AG09319 (cell line): ENCODE measurements at regions not wholly inside any gene's neighbourhood (a gene's known extent, or its start where the extent isn't known, plus 50 kb on each side); places are given as distances from the start of the nearest gene placed in this dataset.

ENCODE experiments used
- DNase-seq: peaks from one replicate; pipeline ENCODE4 v3.0.0-alpha.2; 2010; ENCODE audit warnings: low read depth; ENCODE audit errors: extremely low read depth
- CTCF ChIP-seq: IDR thresholded peaks from 2 replicates; pipeline ENCODE4 v1.5.1; 2011; ENCODE audit warnings: low read depth, mild to moderate bottlenecking, inconsistent platforms, low read length, moderate library complexity

GRCh38 chr4:28913466-28913865 lies 1806.7 kb upstream of the PCDH7 start:
- no peak for TF ChIP-seq CTCF
- DNase-seq, result no peak

DNA sequence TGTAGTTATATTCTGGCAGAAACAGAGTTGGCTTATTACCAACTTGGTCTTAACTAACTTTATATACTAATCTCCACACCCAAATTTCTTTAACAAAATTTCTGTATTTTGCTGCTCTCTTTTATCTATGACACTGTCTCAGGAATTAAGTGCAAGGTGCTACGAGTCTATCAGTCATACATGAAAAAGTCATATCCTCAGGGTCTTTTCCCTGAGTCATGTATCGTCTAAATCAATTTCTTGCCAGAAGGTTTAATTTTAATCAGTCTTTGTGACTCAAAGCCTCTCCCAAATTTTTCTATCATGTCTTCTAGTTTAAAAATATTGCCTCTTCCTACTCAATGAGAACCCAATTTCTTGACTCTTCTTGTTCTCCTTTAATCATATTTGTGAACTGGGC lies 1803.6 kb upstream of the PCDH7 start:
- no peak for TF ChIP-seq CTCF
- no peak for DNase-seq

DNA sequence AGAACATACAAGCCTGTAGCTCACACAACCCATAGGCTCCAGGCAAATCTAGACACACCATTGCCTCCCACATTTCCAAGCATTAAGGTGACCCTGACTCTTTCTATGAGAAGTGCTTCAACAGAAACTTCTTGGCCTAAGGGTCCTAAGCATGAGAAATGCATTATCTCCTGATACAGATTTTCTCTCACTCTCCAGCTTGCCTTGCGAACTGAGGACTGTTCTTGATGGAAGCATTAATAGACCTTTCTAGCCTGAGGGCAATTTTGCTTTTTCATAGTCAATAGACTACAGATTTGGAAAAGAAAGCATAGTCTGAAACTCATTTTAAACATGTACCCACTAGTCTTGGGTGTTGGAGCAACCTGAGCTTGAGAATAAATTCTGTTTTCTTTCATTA lies 1801.3 kb upstream of the PCDH7 start:
- no peak for TF ChIP-seq CTCF
- no peak for DNase-seq

DNA sequence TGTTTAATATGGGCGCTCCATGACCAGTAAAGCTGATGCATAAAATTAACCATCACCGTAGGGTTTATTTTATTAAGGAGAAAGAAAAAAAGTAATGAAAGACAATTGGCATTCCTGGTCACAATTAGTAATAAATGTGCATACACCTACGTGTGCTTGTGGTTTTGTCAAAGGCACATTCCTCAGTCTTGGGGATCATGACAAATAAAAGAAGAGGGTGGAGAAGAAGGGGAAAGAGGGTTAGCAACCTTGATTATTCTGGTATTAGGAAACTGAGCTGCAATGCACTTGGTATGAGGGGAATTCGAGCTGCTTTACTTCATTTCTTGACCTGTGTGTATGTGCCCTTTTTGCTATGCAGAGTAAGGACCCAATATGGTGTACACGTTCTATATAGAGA lies 1798.3 kb upstream of the PCDH7 start:
- DNase-seq, result no peak
- TF ChIP-seq CTCF, result no peak

DNA sequence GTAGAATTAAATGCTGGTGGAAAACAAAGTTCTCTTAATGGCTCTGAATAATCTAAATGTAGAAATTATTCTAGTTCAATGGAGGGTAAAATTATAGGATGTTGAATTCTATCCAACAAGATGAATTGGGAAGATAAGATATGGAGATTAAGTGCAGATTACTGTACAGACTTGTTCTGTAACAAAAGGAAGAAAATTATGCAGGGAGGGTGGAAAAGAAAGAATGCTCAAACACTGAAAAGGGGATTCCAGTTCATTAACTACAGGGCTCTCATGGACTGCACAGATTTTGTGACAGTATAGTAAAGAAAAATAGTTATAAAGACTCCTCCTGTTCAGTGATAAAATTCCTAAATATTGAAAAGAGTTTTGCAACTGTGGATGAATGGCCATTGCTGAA lies 1794.0 kb upstream of the PCDH7 start:
- no peak for TF ChIP-seq CTCF
- DNase-seq, result no peak

- no peak for TF ChIP-seq CTCF
- DNase-seq, result no peak
These were observed 1777.5 kb upstream of the PCDH7 start for GRCh38 chr4:28942631-28943030.

DNA sequence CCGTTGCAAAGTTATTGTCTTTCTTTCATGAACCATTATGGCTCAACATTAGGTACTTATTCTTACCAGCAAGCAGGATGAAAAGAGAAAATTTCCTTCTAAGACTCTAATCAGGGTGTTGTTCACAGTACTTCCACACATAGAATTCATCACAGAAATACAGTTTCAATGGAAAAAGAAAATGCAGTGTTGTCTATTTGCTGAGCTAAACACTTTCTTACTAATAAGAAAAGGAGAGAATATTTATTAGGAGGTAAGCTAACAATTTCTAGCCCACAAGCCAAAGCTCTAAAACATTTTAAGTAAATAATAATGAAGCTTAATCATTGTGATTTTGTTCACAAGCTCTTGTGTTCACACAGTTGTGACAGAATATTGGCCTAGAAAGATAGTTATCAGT lies 1772.8 kb upstream of the PCDH7 start:
- no peak for DNase-seq
- no peak for TF ChIP-seq CTCF
